GM19328 (cell line): ENCODE measurements at regions not wholly inside any gene's neighbourhood (a gene's known extent, or its start where the extent isn't known, plus 50 kb on each side); places are given as distances from the start of the nearest gene placed in this dataset.

Experiments
- ATAC-seq: cut with Tn5 transposase; IDR thresholded peaks from one replicate; pipeline ENCODE4 v1.9.1; 2021; ENCODE audit warnings: mild to moderate bottlenecking, moderate library complexity; ENCODE audit not compliant: unreplicated experiment

GRCh38 chr13:48761256-48761655 lies 107.5 kb downstream of the CYSLTR2 start:
- ATAC-seq, result no peak

- ATAC-seq, result peak; percentile 93
Observed at GRCh38 chr13:48769107-48769704, 115.5 kb downstream of the CYSLTR2 start.

DNA sequence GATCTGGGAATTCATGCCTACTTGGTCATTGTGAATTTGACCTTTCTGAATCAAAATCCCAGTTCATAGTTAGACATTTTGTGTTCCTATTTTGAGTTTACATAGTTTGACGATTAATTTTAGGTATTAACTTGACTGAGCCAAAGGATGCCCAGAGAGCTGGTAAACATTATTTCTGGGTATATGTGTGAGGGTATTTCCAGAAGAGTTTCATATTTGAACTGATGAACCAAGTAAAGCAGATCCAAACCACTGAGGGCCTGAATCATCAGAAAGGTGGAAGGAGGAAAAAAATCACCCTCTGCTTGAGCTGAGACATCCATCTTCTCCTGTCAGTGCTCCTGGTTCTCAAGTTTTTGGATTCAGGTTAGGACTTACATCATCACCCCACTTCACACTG lies 116.6 kb downstream of the CYSLTR2 start:
- ATAC-seq, result no peak

DNA sequence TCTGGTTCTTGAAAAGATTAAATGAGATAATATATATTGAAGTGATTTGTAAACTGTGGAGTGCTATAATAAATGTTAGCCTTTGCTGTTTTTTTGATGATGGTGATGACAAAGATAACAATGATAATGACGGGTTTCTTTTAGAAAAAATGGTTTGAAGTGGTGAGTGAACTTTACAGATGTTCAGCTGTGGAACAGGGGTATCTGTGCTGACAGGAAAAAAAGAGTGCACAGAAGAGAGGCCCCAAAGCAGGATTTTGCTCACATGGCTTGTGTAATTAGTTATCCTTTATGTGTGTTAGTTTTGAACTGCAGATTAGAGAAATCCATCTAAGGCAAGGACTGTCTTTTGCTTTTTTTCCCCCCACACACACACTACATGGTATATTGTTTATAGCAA lies 119.2 kb downstream of the CYSLTR2 start:
- ATAC-seq, result no peak

- ATAC-seq, result no peak
Observed at GRCh38 chr13:48773531-48774275, 120.0 kb downstream of the CYSLTR2 start.

- ATAC-seq, result no peak
Observed at GRCh38 chr13:48775285-48775684, 121.6 kb downstream of the CYSLTR2 start.

DNA sequence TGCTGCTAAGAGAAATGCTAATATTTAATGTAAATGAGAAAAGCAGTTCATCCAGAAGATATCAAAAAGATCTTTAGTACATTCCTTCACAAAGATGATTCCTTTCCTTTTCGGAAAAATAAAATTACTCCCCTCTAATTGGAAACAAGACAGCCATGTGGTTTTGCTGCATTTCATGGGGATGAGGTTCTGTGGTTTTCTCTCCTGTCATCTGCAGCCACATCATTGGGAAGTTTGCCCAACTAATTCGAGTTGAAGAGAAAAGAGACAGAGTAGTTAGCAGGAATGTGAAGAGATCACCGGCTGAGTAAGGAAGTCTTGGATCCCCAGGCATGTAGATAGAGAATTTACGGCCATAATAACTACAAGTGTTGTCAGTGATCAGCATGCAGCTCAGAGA lies 122.1 kb downstream of the CYSLTR2 start:
- no peak for ATAC-seq

GRCh38 chr13:48776401-48776800 lies 122.7 kb downstream of the CYSLTR2 start:
- ATAC-seq, result no peak

GRCh38 chr13:48778610-48779009 lies 124.9 kb downstream of the CYSLTR2 start:
- no peak for ATAC-seq

GRCh38 chr13:48780713-48781341 lies 127.1 kb downstream of the CYSLTR2 start:
- no peak for ATAC-seq

- no peak for ATAC-seq
Observed at GRCh38 chr13:48782429-48782840, 128.7 kb downstream of the CYSLTR2 start.

DNA sequence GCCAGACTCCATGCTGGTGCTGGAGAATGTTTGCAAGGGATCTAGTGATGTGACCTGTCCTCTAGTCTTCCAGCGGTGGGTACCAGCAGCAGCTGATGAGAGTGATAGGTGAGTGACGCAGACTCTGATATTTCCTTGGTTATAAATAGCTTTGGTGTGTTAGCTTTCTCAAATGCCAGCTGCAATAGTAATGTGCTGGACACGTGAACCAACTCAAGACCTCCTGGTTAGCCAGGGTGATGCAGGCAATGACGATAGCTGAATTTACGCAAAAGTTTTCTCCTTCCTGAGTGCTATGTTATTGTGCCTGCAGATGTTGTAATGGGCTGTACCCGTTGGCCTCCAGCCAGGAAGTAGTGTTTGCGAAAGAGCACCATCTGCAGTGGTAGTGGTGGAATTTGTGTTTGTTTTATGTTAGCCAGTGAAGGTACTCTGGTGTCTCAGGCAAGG lies 129.5 kb downstream of the CYSLTR2 start:
- ATAC-seq, result no peak

DNA sequence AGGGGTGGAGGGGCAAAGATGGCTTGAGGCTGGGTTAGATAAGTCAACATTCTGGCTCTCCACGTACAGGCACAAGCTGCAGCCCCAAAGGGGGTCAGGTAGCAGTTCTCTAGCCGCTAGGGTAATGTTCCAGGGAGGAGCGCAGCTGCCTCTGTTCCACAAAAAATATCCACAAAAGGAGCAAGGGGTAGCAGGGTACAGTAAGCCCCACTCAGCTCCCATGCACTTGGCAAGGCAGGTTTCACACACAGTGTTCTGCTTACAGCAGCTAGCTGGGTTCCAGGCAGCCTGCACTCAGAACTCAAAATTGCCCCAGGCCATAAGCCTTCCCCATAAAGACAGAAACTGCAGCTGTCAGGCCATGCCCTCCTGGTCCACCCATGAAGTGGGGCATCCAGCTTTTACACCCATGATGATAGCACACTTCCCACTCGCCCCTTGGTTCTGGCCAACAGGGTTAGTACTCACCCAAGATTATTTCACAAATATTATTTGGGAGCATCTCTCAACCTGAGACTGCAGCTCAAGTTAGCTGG lies 130.0 kb downstream of the CYSLTR2 start:
- no peak for ATAC-seq

DNA sequence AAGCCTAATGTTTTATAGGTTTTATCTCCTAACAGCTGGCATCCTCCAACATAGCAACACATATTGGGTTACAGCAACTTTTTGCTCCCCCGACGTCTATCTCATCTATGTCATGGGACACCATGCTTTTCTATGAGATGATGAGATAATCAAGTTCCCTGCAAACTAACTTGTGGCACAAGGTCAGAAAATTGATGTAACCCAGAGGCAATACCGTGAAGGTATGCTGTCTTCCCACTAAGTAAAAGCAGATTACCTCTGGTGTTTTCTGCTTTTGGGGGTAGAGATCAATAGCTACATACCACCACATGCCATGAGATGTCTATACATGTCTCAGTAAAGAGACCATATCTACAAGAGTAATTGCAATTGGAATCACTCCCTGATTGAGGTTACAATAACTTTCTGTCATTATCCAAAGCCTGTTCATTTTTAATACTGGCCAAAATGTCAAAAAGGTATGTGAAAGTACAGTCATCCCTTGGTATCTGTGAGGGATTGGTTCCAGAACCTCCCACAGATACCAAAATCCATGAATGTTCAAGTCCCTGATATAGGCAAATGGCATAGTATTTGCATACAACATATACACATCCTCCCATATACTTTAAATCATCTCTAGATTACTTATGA lies 131.3 kb downstream of the CYSLTR2 start:
- ATAC-seq, result no peak

DNA sequence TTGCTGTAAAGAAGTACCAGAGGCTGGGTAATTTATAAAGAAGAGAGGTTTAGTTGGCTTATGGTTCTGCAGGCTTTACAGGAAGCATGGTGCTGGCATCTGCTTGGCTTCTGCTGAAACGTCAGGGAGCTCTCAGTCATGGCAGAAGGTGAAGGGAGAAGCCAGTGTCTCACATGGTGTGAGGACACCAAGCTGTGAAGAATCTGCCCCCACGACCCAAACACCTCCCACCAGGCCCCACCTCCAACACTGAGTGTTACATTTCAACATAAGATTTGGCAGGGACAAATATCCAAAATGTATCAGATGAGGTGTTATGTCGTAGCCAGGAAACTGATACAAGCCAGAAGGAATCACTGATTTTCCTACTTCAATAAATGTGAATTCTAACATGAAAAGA lies 136.5 kb downstream of the CYSLTR2 start:
- no peak for ATAC-seq

- ATAC-seq, result no peak
Observed at GRCh38 chr13:48790966-48791365, 137.2 kb downstream of the CYSLTR2 start.

- no peak for ATAC-seq
Observed at GRCh38 chr13:48797127-48797526, 143.4 kb downstream of the CYSLTR2 start.

DNA sequence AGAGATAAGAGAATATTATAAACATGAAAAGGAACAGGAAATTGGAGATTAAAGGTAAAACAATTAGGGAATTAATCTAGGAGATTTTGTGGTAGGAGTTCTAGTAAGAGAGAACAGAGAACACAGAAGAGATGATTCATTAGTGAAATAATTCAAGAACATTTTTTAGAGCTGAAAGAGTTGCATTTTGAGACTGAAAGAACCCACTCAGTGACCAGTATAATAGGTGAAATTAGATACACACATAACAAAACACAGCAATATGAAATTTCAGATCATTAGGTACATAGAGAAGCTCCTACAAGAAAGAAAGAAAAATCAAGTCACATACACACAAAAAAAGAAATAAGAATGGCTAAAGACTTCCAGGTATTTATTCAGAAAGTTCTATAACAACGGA lies 144.0 kb downstream of the CYSLTR2 start:
- no peak for ATAC-seq

DNA sequence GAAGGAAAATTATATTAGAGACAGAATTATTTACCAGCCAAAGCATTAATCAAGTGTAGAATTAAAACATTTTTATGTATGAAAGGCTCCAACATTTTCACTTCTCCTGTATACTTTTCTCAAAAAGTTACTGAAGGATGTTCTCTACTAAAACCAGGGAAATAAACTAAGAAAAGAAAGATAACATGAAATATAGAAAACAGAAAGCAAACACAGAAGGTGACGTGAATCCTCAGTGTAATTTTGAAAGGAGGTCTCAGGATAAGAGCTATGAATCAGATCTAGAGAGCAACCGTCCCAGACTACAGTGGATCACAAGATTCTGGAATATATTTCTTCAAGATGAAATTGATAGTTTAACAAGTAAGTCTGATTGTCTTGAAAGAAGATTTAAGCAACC lies 144.5 kb downstream of the CYSLTR2 start:
- ATAC-seq, result no peak

- ATAC-seq, result no peak
Observed at GRCh38 chr13:48801255-48801654, 147.5 kb downstream of the CYSLTR2 start.

GRCh38 chr13:48804821-48805601 lies 151.3 kb downstream of the CYSLTR2 start:
- ATAC-seq, result no peak
